Dendritic cell treated with granulocyte-macrophage colony-stimulating factor and Interleukin-4, amounts not matched to agents 40 ng/mL and 50 ng/mL, for 4 days (primary cell): ENCODE measurements at regions not wholly inside any gene's neighbourhood (a gene's known extent, or its start where the extent isn't known, plus 50 kb on each side); places are given as distances from the start of the nearest gene placed in this dataset.

Experiments used
- H3K27ac Mint-ChIP-seq: one replicate; pipeline ENCODE4 v1.8.0; 2022; ENCODE audit warnings: mild to moderate bottlenecking, mixed read lengths
- H3K27me3 Mint-ChIP-seq: one replicate; pipeline ENCODE4 v1.8.0; 2022; ENCODE audit warnings: mild to moderate bottlenecking, mixed read lengths
- H3K36me3 Mint-ChIP-seq: one replicate; pipeline ENCODE4 v1.8.0; 2022; ENCODE audit warnings: low read depth, mixed read lengths
- H3K4me1 Mint-ChIP-seq: one replicate; pipeline ENCODE4 v1.8.0; 2022; ENCODE audit warnings: low read depth, mixed read lengths
- H3K4me3 Mint-ChIP-seq: one replicate; pipeline ENCODE4 v1.8.0; 2022; ENCODE audit warnings: mild to moderate bottlenecking, moderate library complexity, mixed read lengths
- H3K9me3 Mint-ChIP-seq: one replicate; pipeline ENCODE4 v1.8.0; 2022; ENCODE audit warnings: mixed read lengths
- intact Hi-C: fragments of 100-400 bp; cut with micrococcal nuclease; formaldehyde crosslinking; loops from one replicate; pipeline ENCODE4 v1.15.0; 2022

DNA sequence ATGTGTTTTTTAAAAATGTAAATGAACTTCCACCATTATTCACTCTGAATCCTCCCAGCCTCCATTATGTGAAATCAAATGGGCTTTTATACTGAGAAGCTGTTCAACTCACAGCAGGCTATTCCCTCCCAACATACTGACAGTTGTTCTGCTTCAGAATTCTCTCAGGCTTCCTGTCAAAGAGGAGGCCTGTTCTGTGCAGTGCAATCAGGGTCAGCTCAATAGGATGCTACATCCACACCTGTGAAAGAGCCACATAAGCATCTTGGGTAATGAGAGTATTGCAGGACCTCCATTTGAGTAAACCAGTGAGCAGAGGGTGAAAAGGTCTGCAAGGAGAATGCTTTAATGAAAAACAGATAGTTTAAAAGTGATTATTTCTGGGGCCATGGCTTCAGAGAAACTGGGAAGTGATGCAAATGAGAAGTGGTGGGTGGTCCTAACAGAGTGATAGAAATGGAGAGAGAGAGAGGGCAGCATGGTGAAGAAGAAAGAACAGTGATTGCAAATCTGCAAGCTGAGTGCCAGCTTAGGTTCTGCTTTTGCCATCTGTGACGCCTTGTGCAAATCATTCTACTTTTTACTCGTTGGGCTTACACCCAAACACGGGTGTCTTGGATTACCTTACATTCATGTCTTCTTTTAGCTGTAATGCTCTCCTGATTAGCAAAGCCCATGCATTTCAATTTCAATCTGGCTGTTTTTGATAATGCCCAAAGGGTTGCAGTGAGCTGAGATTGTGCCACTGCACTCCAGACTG, 202.5 kb upstream of the NMUR2 start:
- no peaks in the 10 kb centered on the region for H3K4me1 Mint-ChIP-seq
- intact Hi-C loops: no loop called here
- H3K36me3 Mint-ChIP-seq: no peaks in the 10 kb centered on the region
- H3K4me3 Mint-ChIP-seq: no peak overlapping the region
- H3K27ac Mint-ChIP-seq: no peak overlapping the region
- H3K9me3 Mint-ChIP-seq: no peaks in the 10 kb centered on the region
- no peaks in the 10 kb centered on the region for H3K27me3 Mint-ChIP-seq

DNA sequence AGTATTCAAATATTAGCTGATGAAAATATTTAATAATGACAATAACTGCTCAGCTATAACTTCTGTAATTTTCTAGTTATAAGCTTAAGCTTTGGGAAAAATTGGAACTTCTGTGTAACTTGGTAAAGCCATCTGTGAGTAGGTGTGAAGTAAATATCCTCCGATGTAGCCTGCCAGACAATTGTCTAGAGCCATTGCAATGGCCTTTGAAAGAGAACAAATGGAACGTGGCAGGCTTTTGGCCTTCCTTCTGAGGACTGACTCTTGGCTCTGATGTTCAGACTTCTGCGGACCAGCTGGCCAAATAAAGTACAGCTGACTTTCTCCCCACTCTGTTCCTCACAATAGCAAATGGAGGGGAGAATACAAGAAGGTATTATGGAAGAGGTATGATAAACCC, 203.4 kb upstream of the NMUR2 start:
- Mint-ChIP-seq H3K27ac (no peak overlapping the region), H3K4me1 (no peaks in the 10 kb centered on the region), H3K27me3 (no peaks in the 10 kb centered on the region), H3K4me3 (no peak overlapping the region), H3K9me3 (no peaks in the 10 kb centered on the region), H3K36me3 (no peaks in the 10 kb centered on the region)
- intact Hi-C loops: no loop called here

DNA sequence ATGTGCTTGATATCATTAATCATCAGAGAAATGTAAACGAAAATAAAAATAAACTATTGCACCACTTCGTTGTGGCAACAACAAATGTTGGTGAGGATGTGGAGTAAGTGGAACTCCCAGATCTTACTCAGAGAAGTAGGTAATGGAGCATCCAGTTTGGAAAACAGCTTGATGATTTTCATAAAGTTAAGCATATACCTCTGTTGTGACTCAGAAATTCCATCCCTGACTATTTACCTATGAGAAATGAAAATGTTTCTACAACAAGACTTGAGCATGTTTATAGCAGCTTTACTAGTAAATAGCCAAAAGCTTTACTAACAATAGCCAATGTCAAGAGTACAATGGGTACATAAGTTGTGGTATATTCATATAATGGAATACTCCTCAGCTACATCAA, 214.7 kb upstream of the NMUR2 start:
- H3K27ac Mint-ChIP-seq: no peak overlapping the region
- intact Hi-C loops: no loop called here
- H3K9me3 Mint-ChIP-seq: no peaks in the 10 kb centered on the region
- no peak overlapping the region for H3K4me3 Mint-ChIP-seq
- no peaks in the 10 kb centered on the region for H3K27me3 Mint-ChIP-seq
- H3K4me1 Mint-ChIP-seq: no peaks in the 10 kb centered on the region
- no peaks in the 10 kb centered on the region for H3K36me3 Mint-ChIP-seq

DNA sequence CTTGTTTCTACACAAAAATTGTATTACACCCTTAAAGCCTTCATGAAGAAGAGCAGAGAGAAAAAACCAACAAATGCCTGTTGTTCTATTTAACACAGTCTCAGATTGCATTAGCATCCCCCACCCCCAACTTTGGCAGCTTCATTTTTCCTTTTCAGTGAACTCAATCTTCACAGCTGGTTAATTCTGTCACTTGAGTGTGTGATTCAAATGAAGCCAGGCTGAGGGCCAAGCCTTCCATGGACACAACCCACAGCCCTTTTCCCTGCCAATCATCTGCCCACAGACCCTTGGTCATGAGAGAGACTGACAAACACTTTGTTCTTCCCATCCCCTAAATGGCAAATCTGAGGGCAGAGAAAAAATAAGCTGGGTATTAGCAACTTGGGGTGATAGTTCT, 217.5 kb upstream of the NMUR2 start:
- intact Hi-C loops: no loop called here
- Mint-ChIP-seq H3K4me3 (no peak overlapping the region), H3K36me3 (no peaks in the 10 kb centered on the region), H3K9me3 (no peaks in the 10 kb centered on the region), H3K4me1 (no peaks in the 10 kb centered on the region), H3K27me3 (no peaks in the 10 kb centered on the region), H3K27ac (no peak overlapping the region)

DNA sequence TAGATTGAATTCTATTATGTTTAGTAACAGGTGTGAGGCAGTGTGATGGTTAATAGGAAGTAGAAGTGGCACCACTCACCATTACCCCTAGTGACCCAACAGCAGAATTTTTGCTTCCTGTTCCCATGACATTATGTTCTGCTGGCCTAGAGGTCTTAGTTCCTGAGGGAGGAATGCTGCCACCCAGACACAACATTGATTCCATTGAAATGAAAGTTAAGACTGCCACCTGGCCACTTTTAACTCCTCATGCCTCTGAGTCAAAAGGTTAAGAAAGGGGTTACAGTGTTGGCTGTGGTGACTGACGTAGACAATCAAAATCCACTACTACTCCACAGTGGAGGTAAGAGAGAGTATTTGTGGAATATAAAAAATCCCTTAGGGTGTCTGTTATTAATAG, 218.9 kb upstream of the NMUR2 start:
- Mint-ChIP-seq H3K9me3 (no peaks in the 10 kb centered on the region), H3K27ac (no peak overlapping the region)

DNA sequence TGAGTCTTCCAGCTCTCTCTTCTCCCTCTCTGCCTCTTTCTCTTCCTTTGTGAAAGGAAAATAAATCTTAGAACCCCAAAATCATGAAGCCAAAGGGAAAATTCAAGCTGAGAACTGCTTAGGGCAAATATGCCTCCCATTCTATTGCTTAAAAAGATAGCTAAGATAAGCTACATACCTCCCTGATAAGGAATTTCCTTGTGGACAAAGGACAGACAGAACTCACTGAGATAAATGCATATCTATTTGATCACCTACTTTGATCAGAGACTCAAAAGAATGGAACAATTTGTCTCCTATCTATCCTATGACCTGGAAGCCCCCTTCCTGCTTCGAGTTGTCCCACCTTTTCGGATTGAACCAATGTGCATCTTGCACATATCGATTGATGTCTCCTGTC, 220.6 kb upstream of the NMUR2 start:
- H3K9me3 Mint-ChIP-seq: no peaks in the 10 kb centered on the region
- intact Hi-C loops: no loop called here
- H3K36me3 Mint-ChIP-seq: no peaks in the 10 kb centered on the region
- H3K27me3 Mint-ChIP-seq: no peaks in the 10 kb centered on the region
- H3K4me1 Mint-ChIP-seq: no peaks in the 10 kb centered on the region
- no peak overlapping the region for H3K27ac Mint-ChIP-seq
- H3K4me3 Mint-ChIP-seq: no peak overlapping the region

More for the DNA sequence above, 218.9 kb upstream of the NMUR2 start:
- Mint-ChIP-seq H3K27me3 (no peaks in the 10 kb centered on the region), H3K36me3 (no peaks in the 10 kb centered on the region), H3K4me1 (no peaks in the 10 kb centered on the region), H3K4me3 (no peak overlapping the region)
- intact Hi-C loops: no loop called here

DNA sequence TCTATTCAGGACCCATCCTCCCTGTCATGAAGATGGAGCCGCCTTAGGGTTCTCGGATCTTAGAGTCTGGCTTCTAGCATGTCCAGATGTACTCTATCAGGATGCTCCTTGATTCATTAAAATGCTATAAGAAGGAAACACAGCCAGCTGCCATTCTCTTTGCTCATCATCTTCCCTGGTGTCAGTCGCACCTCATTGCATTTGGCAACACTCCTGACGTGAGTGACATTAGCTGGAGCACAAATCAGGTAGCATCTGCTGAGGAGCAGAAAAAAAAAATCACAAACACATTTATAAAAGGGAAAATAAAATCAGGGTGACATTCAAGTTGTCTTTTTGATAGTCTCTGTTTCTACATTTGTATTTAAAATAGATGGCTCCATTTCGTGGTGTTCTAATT, 226.1 kb upstream of the NMUR2 start:
- no peak overlapping the region for H3K4me3 Mint-ChIP-seq
- no peaks in the 10 kb centered on the region for H3K9me3 Mint-ChIP-seq
- H3K4me1 Mint-ChIP-seq: no peaks in the 10 kb centered on the region
- H3K27me3 Mint-ChIP-seq: no peaks in the 10 kb centered on the region
- H3K36me3 Mint-ChIP-seq: no peaks in the 10 kb centered on the region
- H3K27ac Mint-ChIP-seq: no peak overlapping the region
- intact Hi-C loops: no loop called here

DNA sequence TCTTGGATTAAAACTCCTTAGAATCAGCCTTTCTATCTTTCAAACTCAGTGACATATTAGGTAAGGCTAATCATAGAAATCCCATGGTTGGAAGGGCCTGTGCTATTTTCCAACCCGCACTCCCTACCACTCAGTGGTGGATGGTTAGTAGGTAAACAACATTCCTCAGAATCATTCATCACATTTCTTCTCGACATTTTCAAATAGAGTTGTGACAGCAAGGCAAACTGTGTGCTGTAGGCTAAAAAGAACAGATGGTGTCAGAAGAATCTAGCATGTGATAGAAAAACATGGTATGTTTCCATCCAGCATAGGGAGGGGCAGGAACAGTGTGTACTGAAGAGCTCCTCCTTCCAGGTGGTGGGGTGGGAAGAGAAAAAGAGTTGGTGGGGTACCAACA, 227.3 kb upstream of the NMUR2 start:
- Mint-ChIP-seq H3K4me3 (no peak overlapping the region), H3K27ac (no peak overlapping the region), H3K27me3 (no peaks in the 10 kb centered on the region), H3K4me1 (no peaks in the 10 kb centered on the region), H3K36me3 (no peaks in the 10 kb centered on the region), H3K9me3 (no peaks in the 10 kb centered on the region)
- intact Hi-C loops: no loop called here

DNA sequence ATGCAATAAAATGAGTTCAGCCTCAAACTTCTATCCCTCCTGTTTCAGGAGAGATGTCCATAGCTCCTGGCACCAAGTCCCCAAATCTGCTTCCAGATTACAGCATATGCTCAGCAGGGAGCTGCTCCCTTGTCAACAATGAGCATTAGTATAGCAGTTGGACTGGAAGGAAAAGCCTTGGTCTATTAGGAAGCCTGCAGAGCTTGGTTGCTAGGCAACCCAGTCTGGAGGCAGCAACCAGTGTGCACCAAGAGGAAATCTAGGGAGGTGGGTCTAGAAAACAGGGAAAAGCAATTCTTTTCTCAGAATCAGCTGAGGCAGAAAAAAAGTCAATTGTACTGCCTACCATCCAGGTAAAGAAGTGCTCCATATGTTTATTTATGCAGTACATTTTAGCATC, 229.5 kb upstream of the NMUR2 start:
- intact Hi-C loops: no loop called here
- no peak overlapping the region for H3K27ac Mint-ChIP-seq
- H3K9me3 Mint-ChIP-seq: no peaks in the 10 kb centered on the region
- no peak overlapping the region for H3K4me3 Mint-ChIP-seq
- H3K27me3 Mint-ChIP-seq: no peaks in the 10 kb centered on the region
- H3K36me3 Mint-ChIP-seq: no peaks in the 10 kb centered on the region
- no peaks in the 10 kb centered on the region for H3K4me1 Mint-ChIP-seq

DNA sequence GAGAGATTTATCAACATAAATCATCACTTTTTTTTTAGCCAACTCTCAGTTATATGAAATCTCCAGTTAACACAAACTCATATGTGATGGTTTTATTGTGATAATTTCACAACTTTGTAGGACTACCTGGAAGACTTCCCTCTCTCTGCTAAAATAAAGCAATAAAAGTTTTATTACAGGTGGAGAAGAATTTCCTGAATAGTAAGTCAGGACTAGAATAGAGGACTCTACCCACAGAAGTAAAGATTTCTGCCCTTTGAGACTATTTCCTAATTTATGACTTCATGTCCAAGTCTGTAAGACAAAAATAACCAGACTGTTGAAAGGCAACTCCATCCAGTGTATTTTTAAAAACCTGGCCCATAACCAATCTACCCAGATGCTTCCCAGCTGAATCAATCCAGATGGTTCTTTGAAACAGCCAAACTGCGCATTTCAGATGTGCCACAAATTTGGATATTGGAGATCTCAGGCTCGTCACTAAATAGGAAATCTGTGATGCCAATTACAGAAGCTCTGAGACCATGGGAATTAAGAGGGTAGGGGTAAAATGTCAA, 234.0 kb upstream of the NMUR2 start:
- Mint-ChIP-seq H3K9me3 (no peaks in the 10 kb centered on the region), H3K27me3 (no peaks in the 10 kb centered on the region), H3K4me1 (no peaks in the 10 kb centered on the region), H3K36me3 (no peaks in the 10 kb centered on the region), H3K4me3 (no peak overlapping the region), H3K27ac (no peak overlapping the region)
- intact Hi-C loops: no loop called here

DNA sequence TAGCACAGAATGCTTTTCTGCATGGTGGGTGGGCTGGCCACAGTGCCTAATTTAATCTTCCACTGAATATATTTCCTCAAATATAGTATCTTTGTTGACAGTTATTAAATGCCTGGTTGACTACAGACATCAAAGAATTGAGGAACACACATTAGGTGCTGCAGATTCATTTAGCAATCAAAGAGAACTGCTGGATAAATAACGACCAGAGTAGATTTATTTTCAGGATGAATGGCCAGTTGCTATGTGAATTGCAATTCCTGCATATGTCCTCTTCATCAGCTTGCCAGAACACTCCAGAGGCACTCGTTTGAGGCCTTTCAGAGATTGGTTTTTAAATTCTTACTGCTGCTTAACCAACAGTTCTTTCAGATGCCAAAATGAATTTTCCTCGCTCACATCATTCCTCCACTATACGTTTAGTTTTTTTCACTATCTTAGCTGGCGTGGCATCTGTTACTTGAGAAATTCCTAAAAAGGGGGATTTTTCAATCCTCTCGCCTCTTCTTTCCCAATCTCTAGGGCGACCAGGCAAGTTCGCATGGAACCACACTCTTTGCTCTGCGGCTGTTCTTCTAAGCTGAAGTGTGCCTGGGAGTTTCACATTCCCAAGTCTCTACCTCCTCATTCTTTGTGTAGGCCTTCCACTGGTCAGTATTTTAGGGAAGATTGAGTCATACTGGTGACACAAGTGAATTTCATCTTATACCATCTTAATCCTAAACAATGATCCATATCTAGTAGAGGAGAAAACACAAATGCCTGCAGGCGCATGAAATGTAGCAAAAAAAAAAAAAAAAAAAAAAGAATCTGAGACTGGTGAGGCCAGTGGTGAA, 237.1 kb upstream of the NMUR2 start:
- intact Hi-C loops: no loop called here
- no peaks in the 10 kb centered on the region for H3K36me3 Mint-ChIP-seq
- H3K9me3 Mint-ChIP-seq: no peaks in the 10 kb centered on the region
- H3K4me1 Mint-ChIP-seq: no peaks in the 10 kb centered on the region
- H3K27ac Mint-ChIP-seq: no peak overlapping the region
- no peaks in the 10 kb centered on the region for H3K27me3 Mint-ChIP-seq
- H3K4me3 Mint-ChIP-seq: no peak overlapping the region

DNA sequence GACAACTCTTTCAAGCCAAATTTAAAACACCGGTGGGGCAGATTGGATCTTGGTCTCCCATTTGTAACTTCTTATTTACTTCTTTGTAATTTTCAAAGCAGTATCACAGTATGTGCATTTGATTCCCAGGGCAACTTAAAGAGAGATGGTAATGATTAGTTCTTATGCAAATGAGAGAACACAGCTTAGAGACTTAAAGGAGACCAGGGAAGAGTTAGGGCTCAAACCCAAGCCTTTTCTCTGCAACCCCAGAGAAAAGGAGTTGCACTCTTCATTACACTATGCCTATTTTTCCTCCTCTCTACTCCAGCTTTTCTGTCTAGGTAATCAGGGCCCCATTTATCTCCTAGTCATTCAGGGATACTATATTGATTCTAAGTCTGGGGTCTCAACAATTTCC, 237.8 kb upstream of the NMUR2 start:
- intact Hi-C loops: no loop called here
- H3K4me3 Mint-ChIP-seq: no peak overlapping the region
- H3K27ac Mint-ChIP-seq: no peak overlapping the region
- H3K9me3 Mint-ChIP-seq: no peaks in the 10 kb centered on the region
- no peaks in the 10 kb centered on the region for H3K4me1 Mint-ChIP-seq
- no peaks in the 10 kb centered on the region for H3K27me3 Mint-ChIP-seq
- no peaks in the 10 kb centered on the region for H3K36me3 Mint-ChIP-seq

DNA sequence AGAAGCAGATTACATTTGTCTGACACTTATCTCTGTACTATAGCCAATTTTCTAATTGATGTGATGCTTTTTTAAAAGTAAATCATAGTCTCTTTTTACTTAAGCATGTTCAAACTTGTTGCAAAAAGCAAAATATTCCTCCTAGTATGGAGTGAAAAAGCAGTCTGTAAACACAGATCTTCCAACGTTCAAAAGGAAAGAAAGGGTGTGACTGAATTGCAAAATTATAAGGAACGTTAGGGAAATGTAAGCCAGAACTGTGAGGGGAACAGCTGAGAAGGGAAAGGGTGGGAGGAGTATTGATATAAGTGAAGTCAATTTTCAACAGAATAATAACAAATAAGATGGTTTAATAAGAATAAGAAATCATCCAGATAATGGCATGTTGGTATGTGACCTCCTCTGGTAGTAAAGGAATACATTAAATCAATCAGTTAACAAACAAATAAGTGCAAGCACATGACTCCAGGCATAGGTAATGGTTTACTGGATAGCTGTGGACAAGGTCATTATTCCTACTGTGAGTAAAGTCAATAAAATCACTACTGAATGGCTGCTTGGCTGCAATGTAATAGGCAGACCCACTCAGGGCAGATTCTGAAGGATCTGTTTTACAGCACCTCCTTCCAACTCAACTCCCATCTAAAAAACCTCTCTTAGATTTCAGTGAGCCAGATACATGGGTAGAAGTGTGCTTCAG, 239.1 kb upstream of the NMUR2 start:
- no peak overlapping the region for H3K27ac Mint-ChIP-seq
- intact Hi-C loops: no loop called here
- H3K9me3 Mint-ChIP-seq: no peaks in the 10 kb centered on the region
- no peak overlapping the region for H3K4me3 Mint-ChIP-seq
- H3K36me3 Mint-ChIP-seq: no peaks in the 10 kb centered on the region
- H3K27me3 Mint-ChIP-seq: no peaks in the 10 kb centered on the region
- H3K4me1 Mint-ChIP-seq: no peaks in the 10 kb centered on the region

DNA sequence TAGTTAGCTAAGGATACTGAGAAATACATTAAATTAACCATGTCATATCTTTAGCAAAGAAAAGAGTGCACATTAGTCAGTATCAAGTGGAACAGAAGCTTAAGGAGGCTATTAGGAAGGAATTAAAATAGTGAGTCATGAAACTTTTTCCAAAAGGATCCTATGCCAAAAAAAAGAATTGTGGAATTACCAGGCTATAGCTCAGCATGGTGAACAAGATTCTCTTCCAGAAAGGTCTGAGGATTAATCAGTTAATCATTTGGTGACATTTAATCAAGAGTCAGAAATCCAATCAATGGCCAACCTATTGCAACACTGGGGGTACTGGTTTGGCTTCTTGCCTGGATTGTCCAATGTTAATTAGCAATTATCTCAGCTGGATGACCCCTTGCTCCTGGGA, 244.5 kb upstream of the NMUR2 start:
- intact Hi-C loops: no loop called here
- Mint-ChIP-seq H3K27me3 (no peaks in the 10 kb centered on the region), H3K27ac (no peak overlapping the region), H3K4me3 (no peak overlapping the region), H3K36me3 (no peaks in the 10 kb centered on the region), H3K9me3 (no peaks in the 10 kb centered on the region), H3K4me1 (no peaks in the 10 kb centered on the region)
